CD4-positive, alpha-beta T cell (primary cell): ENCODE measurements at regions not wholly inside any gene's neighbourhood (a gene's known extent, or its start where the extent isn't known, plus 50 kb on each side); places are given as distances from the start of the nearest gene placed in this dataset.

Experiments
- ATAC-seq: fragments of 200-7000 bp; cut with Tn5 transposase; one replicate; pipeline ENCODE4 v1.10.0; 2022; ENCODE audit warnings: mild to moderate bottlenecking; ENCODE audit not compliant: poor library complexity
- CTCF ChIA-PET: fragments of 350-600 bp; sonication (Branson Sonifier 250); formaldehyde crosslinking; loops from one replicate; lab custom pipeline; 2021; ENCODE audit warnings: antibody characterized with exemption, inconsistent platforms; lab: Charles Lee
- POLR2A ChIA-PET: fragments of 350-600 bp; sonication (Branson Sonifier 250); formaldehyde crosslinking; loops from one replicate; lab custom pipeline; 2021; ENCODE audit warnings: antibody characterized with exemption, inconsistent platforms; lab: Charles Lee
- DNase-seq, 14 experiments: peaks; one replicate each; pipeline ENCODE4 v3.0.0-alpha.2; 2013 to 2020; ENCODE audit warnings: mixed read lengths in 2 of 14
- H3K27ac ChIP-seq, 2 donors: one replicate each; pipeline versions ENCODE4 v1.5.1 to v1.7.0; 2013; ENCODE audit warnings: low read length in 2 of 2, low read depth in 1 of 2, mild to moderate bottlenecking in 1 of 2
- H3K27me3 ChIP-seq, 2 experiments: 1 replicate in 1 of 2; 2 replicates in 1 of 2; pipeline versions ENCODE4 v1.6.1 to v1.7.0; 2013; ENCODE audit warnings: low read length in 2 of 2, control low read depth in 1 of 2, mild to moderate bottlenecking in 1 of 2, moderate library complexity in 1 of 2; ENCODE audit not compliant: insufficient read depth in 2 of 2, control insufficient read depth in 1 of 2
- H3K36me3 ChIP-seq: one replicate; pipeline ENCODE4 v1.6.1; 2013; ENCODE audit warnings: low read length, control low read depth; ENCODE audit not compliant: insufficient read depth
- H3K4me1 ChIP-seq: one replicate; pipeline ENCODE4 v1.6.1; 2013; ENCODE audit warnings: low read length, control low read depth; ENCODE audit not compliant: insufficient read depth
- H3K4me3 ChIP-seq: one replicate; pipeline ENCODE4 v1.5.1; 2013; ENCODE audit warnings: mild to moderate bottlenecking, low read length, moderate library complexity
- H3K9me3 ChIP-seq, 2 experiments: 1 replicate in 1 of 2; 2 replicates in 1 of 2; pipeline versions ENCODE4 v1.6.1 to v1.7.0; 2013; ENCODE audit warnings: low read length in 2 of 2, mild to moderate bottlenecking in 2 of 2, control low read depth in 1 of 2, moderate library complexity in 1 of 2; ENCODE audit not compliant: control insufficient read depth in 1 of 2, insufficient read depth in 1 of 2
- H3K27ac Mint-ChIP-seq: one replicate; pipeline ENCODE4 v1.8.0; 2020; ENCODE audit warnings: mixed read lengths
- H3K27me3 Mint-ChIP-seq: one replicate; pipeline ENCODE4 v1.8.0; 2021; ENCODE audit warnings: mixed read lengths
- H3K36me3 Mint-ChIP-seq: one replicate; pipeline ENCODE4 v1.8.0; 2021; ENCODE audit warnings: low read depth, mixed read lengths
- H3K4me1 Mint-ChIP-seq: one replicate; pipeline ENCODE4 v1.8.0; 2021; ENCODE audit warnings: low read depth, mixed read lengths
- H3K4me3 Mint-ChIP-seq: one replicate; pipeline ENCODE4 v1.8.0; 2020; ENCODE audit warnings: mild to moderate bottlenecking, mixed read lengths
- H3K9me3 Mint-ChIP-seq: one replicate; pipeline ENCODE4 v1.8.0; 2020; ENCODE audit warnings: mixed read lengths
- CTCF ChIP-seq: fragments of 200-600 bp; IDR thresholded peaks from one replicate; pipeline ENCODE4 v1.8.0; 2022; ENCODE audit warnings: antibody characterized with exemption, mild to moderate bottlenecking
- intact Hi-C, 2 experiments: fragments of 100-400 bp; cut with DNase I in 1 of 2; cut with micrococcal nuclease in 1 of 2; formaldehyde crosslinking; loops; one replicate each; pipeline versions ENCODE4 v1.15.1 to v1.9.0; 2023 to 2025; cut with DNase I, micrococcal nuclease

- Mint-ChIP-seq H3K4me3 (no peak overlapping the region), H3K36me3 (no peaks in the 10 kb centered on the region), H3K9me3 (no peaks in the 10 kb centered on the region), H3K27me3 (no peaks in the 10 kb centered on the region), H3K27ac (no peak overlapping the region), H3K4me1 (no peaks in the 10 kb centered on the region)
- ATAC-seq (no peak), DNase-seq (no peak)
- Histone ChIP-seq H3K4me1 (no peaks in the 10 kb centered on the region), H3K27ac (no peak overlapping the region), H3K9me3 (no peaks in the 10 kb centered on the region), H3K27me3 (no peaks in the 10 kb centered on the region), H3K36me3 (no peaks in the 10 kb centered on the region), H3K4me3 (no peak overlapping the region)
- CTCF ChIA-PET, result no interaction called here
- TF ChIP-seq CTCF, result no peak
- intact Hi-C loops, result no loop called here
- POLR2A ChIA-PET, result no interaction called here
These were observed 54.9 kb upstream of the OLIG3 start for GRCh38 chr6:137549106-137549505.

- Histone ChIP-seq H3K27ac (no peak overlapping the region), H3K36me3 (no peaks in the 10 kb centered on the region), H3K4me1 (no peaks in the 10 kb centered on the region), H3K4me3 (no peak overlapping the region), H3K27me3 (no peaks in the 10 kb centered on the region), H3K9me3 (peaks cover 0 to 4% of the 10 kb centered on the region in 2 experiments)
- H3K4me1 Mint-ChIP-seq, result no peaks in the 10 kb centered on the region
- no peaks in the 10 kb centered on the region for H3K27me3 Mint-ChIP-seq
- H3K9me3 Mint-ChIP-seq, result no peaks in the 10 kb centered on the region
- ChIA-PET CTCF (no interaction called here), POLR2A (no interaction called here)
- ATAC-seq (no peak), DNase-seq (no peak)
- H3K4me3 Mint-ChIP-seq, result no peak overlapping the region
- H3K27ac Mint-ChIP-seq, result no peak overlapping the region
- TF ChIP-seq CTCF, result no peak
- H3K36me3 Mint-ChIP-seq, result no peaks in the 10 kb centered on the region
- intact Hi-C loops, result no loop called here
These were observed 56.3 kb upstream of the OLIG3 start for GRCh38 chr6:137550535-137550934.

GRCh38 chr6:137552146-137552545 is 58.0 kb upstream of the OLIG3 start:
- Histone ChIP-seq H3K4me1 (no peaks in the 10 kb centered on the region), H3K27me3 (no peaks in the 10 kb centered on the region), H3K27ac (no peak overlapping the region), H3K4me3 (no peak overlapping the region), H3K9me3 (peaks cover 0 to 4% of the 10 kb centered on the region in 2 experiments), H3K36me3 (no peaks in the 10 kb centered on the region)
- DNase-seq (no peak), ATAC-seq (no peak)
- ChIA-PET POLR2A (interaction anchor here (0.7 kb wide), 1 partner anchor 9 kb away, joined by 3 read pairs; no protein-coding TSS in a partner anchor), CTCF (no interaction called here)
- intact Hi-C loops, result no loop called here
- Mint-ChIP-seq H3K27me3 (no peaks in the 10 kb centered on the region), H3K36me3 (no peaks in the 10 kb centered on the region), H3K4me1 (no peaks in the 10 kb centered on the region), H3K9me3 (no peaks in the 10 kb centered on the region), H3K27ac (no peak overlapping the region), H3K4me3 (no peak overlapping the region)
- no peak for TF ChIP-seq CTCF
